Mammary epithelial cell (primary cell): ENCODE measurements at regions not wholly inside any gene's neighbourhood (a gene's known extent, or its start where the extent isn't known, plus 50 kb on each side); places are given as distances from the start of the nearest gene placed in this dataset.

Source experiments
- EZH2 ChIP-seq: IDR thresholded peaks from 2 replicates; pipeline ENCODE4 v1.6.1; 2012; ENCODE audit warnings: low read length, inconsistent platforms, borderline replicate concordance
- TF ChIP-seq, protein P1 (sequence below), 2 donors: IDR thresholded peaks in 1 of 2; conservative IDR thresholded peaks in 1 of 2; 2 replicates each; pipeline ENCODE4 v1.5.1; 2011 to 2012; ENCODE audit warnings: inconsistent platforms in 2 of 2, low read length in 2 of 2, mild to moderate bottlenecking in 2 of 2, control low read depth in 1 of 2, low read depth in 1 of 2; ENCODE audit not compliant: insufficient read depth in 1 of 2; ENCODE audit errors: extremely low read depth in 1 of 2

- TF ChIP-seq, protein P1, sequence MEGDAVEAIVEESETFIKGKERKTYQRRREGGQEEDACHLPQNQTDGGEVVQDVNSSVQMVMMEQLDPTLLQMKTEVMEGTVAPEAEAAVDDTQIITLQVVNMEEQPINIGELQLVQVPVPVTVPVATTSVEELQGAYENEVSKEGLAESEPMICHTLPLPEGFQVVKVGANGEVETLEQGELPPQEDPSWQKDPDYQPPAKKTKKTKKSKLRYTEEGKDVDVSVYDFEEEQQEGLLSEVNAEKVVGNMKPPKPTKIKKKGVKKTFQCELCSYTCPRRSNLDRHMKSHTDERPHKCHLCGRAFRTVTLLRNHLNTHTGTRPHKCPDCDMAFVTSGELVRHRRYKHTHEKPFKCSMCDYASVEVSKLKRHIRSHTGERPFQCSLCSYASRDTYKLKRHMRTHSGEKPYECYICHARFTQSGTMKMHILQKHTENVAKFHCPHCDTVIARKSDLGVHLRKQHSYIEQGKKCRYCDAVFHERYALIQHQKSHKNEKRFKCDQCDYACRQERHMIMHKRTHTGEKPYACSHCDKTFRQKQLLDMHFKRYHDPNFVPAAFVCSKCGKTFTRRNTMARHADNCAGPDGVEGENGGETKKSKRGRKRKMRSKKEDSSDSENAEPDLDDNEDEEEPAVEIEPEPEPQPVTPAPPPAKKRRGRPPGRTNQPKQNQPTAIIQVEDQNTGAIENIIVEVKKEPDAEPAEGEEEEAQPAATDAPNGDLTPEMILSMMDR (conservative IDR thresholded peaks at IDR 0.05 in 1 of 2, IDR thresholded peaks at IDR 0.05 in 1 of 2; ENCODE audit: extremely low read depth in 1 of 2, insufficient read depth in 1 of 2, low read depth in 1 of 2, low read length in 2 of 2) = no peak
- TF ChIP-seq EZH2 = no peak
Measured at GRCh38 chr13:99135591-99135990, 65.1 kb upstream of the UBAC2 start.
